ENCODE measurements at regions not wholly inside any gene's neighbourhood (a gene's known extent, or its start where the extent isn't known, plus 50 kb on each side); places are given as distances from the start of the nearest gene placed in this dataset.
"Not testable (repeated sequence)": the region's sequence is repeated elsewhere in the genome, so short reads cannot be mapped to it uniquely, and the experiment has no call there.

- not testable (repeated sequence) for H3K27ac Mint-ChIP-seq; ATAC-seq; DNase-seq (ENCODE audit: low spot score in 2 of 2); H3K9me3 Mint-ChIP-seq
- H3K36me3 Mint-ChIP-seq: peaks cover 9 to 15% of the 10 kb centered on the region in 2 donors
Observed at GRCh38 chr1:228796945-228797344, 61.7 kb downstream of the RHOU start.

- H3K27ac Mint-ChIP-seq: no peak overlapping the region
- no peak for ATAC-seq
- peaks cover 9 to 15% of the 10 kb centered on the region in 2 donors for H3K36me3 Mint-ChIP-seq
- peaks cover 0 to 4% of the 10 kb centered on the region in 2 donors for H3K9me3 Mint-ChIP-seq
- no peak for DNase-seq (ENCODE audit: low spot score in 2 of 2)
Observed at GRCh38 chr1:228798035-228798434, 62.8 kb downstream of the RHOU start.

- no peak overlapping the region for H3K27ac Mint-ChIP-seq
- no peak for ATAC-seq
Observed at GRCh38 chr1:228798548-228798947, 63.3 kb downstream of the RHOU start.

GRCh38 chr1:228799924-228800323, 64.6 kb downstream of the RHOU start:
- peaks cover 14 to 15% of the 10 kb centered on the region in 2 donors for H3K36me3 Mint-ChIP-seq
- peaks cover 0 to 4% of the 10 kb centered on the region in 2 donors for H3K9me3 Mint-ChIP-seq
- ATAC-seq: no peak
- DNase-seq (ENCODE audit: low spot score in 2 of 2): no peak
- H3K27ac Mint-ChIP-seq: no peak overlapping the region

More at GRCh38 chr1:228798548-228798947, 63.3 kb downstream of the RHOU start:
- peaks cover 9 to 15% of the 10 kb centered on the region in 2 donors for H3K36me3 Mint-ChIP-seq
- DNase-seq (ENCODE audit: low spot score in 2 of 2): no peak
- H3K9me3 Mint-ChIP-seq: peaks cover 0 to 4% of the 10 kb centered on the region in 2 donors

- ATAC-seq (no peak), DNase-seq (ENCODE audit: low spot score in 2 of 2) (no peak)
- Mint-ChIP-seq H3K36me3 (peaks cover 14 to 15% of the 10 kb centered on the region in 2 donors), H3K27ac (no peak overlapping the region), H3K9me3 (peaks cover 0 to 4% of the 10 kb centered on the region in 2 donors)
Observed at GRCh38 chr1:228801068-228801467, 65.8 kb downstream of the RHOU start.

GRCh38 chr1:228802386-228803220, 67.3 kb downstream of the RHOU start:
- DNase-seq (ENCODE audit: low spot score in 2 of 2): no peak
- H3K36me3 Mint-ChIP-seq: peaks cover 6 to 17% of the 10 kb centered on the region in 2 donors
- ATAC-seq: no peak
- peaks cover 0 to 4% of the 10 kb centered on the region in 2 donors for H3K9me3 Mint-ChIP-seq
- H3K27ac Mint-ChIP-seq: peak overlapping the region in 1 of 2 donors; percentile 47

GRCh38 chr1:228803421-228803820, 68.1 kb downstream of the RHOU start:
- DNase-seq (ENCODE audit: low spot score in 2 of 2) (no peak), ATAC-seq (no peak)
- Mint-ChIP-seq H3K36me3 (peaks cover 5 to 13% of the 10 kb centered on the region in 2 donors), H3K27ac (peak overlapping the region in 1 of 2 donors; percentile 47), H3K9me3 (peaks cover 0 to 4% of the 10 kb centered on the region in 2 donors)

- Mint-ChIP-seq H3K36me3 (peaks cover 8 to 13% of the 10 kb centered on the region in 2 donors), H3K9me3 (peaks cover 0 to 9% of the 10 kb centered on the region in 2 donors), H3K27ac (peak overlapping the region; percentile 90 to 98)
- DNase-seq (ENCODE audit: low spot score in 2 of 2) (no peak), ATAC-seq (no peak)
Observed at GRCh38 chr1:228804173-228804572, 68.9 kb downstream of the RHOU start.

- ATAC-seq: peak; percentile 80 to 87
- Mint-ChIP-seq H3K27ac (peak overlapping the region; percentile 90 to 98), H3K36me3 (peaks cover 9 to 14% of the 10 kb centered on the region in 2 donors), H3K9me3 (peaks cover 0 to 10% of the 10 kb centered on the region in 2 donors)
- peak; percentile 53 to 64 for DNase-seq (ENCODE audit: low spot score in 2 of 2)
Observed at GRCh38 chr1:228804640-228805413, 69.5 kb downstream of the RHOU start.

- ATAC-seq (no peak), DNase-seq (ENCODE audit: low spot score in 2 of 2) (no peak)
- peaks cover 5 to 21% of the 10 kb centered on the region in 2 donors for H3K36me3 Mint-ChIP-seq
- peaks cover 0 to 12% of the 10 kb centered on the region in 2 donors for H3K9me3 Mint-ChIP-seq
- no peak overlapping the region for H3K27ac Mint-ChIP-seq
Observed at GRCh38 chr1:228807904-228808605, 72.8 kb downstream of the RHOU start.

- peaks cover 0 to 12% of the 10 kb centered on the region in 2 donors for H3K9me3 Mint-ChIP-seq
- peak overlapping the region; percentile 85 to 91 for H3K27ac Mint-ChIP-seq
- DNase-seq (ENCODE audit: low spot score in 2 of 2) (no peak), ATAC-seq (peak; percentile 66 to 78)
- peaks cover 5 to 15% of the 10 kb centered on the region in 2 donors for H3K36me3 Mint-ChIP-seq
Observed at GRCh38 chr1:228809621-228810394, 74.5 kb downstream of the RHOU start.

- Mint-ChIP-seq H3K27ac (peak overlapping the region; percentile 85 to 91), H3K9me3 (peaks cover 0 to 12% of the 10 kb centered on the region in 2 donors), H3K36me3 (peaks cover 5 to 15% of the 10 kb centered on the region in 2 donors)
- no peak for ATAC-seq
- no peak for DNase-seq (ENCODE audit: low spot score in 2 of 2)
Observed at GRCh38 chr1:228810395-228810758, 75.1 kb downstream of the RHOU start.

GRCh38 chr1:228810878-228811711, 75.8 kb downstream of the RHOU start:
- H3K27ac Mint-ChIP-seq: peak overlapping the region; percentile 39 to 91
- peaks cover 0 to 12% of the 10 kb centered on the region in 2 donors for H3K9me3 Mint-ChIP-seq
- DNase-seq (ENCODE audit: low spot score in 2 of 2): no peak
- peaks cover 5 to 15% of the 10 kb centered on the region in 2 donors for H3K36me3 Mint-ChIP-seq
- no peak for ATAC-seq

- no peak for ATAC-seq
- peaks cover under 1 to 15% of the 10 kb centered on the region in 2 donors for H3K36me3 Mint-ChIP-seq
- no peak for DNase-seq (ENCODE audit: low spot score in 2 of 2)
- H3K9me3 Mint-ChIP-seq: peaks cover 0 to 12% of the 10 kb centered on the region in 2 donors
- peak overlapping the region in 1 of 2 donors; percentile 51 for H3K27ac Mint-ChIP-seq
Observed at GRCh38 chr1:228811712-228812305, 76.5 kb downstream of the RHOU start.

- H3K9me3 Mint-ChIP-seq: peaks cover 0 to 12% of the 10 kb centered on the region in 2 donors
- ATAC-seq (no peak), DNase-seq (ENCODE audit: low spot score in 2 of 2) (no peak)
- no peak overlapping the region for H3K27ac Mint-ChIP-seq
- H3K36me3 Mint-ChIP-seq: peaks cover 0 to 15% of the 10 kb centered on the region in 2 donors
Observed at GRCh38 chr1:228812961-228813360, 77.7 kb downstream of the RHOU start.

Measured in activated naive CD4-positive, alpha-beta T cell treated with anti-CD3 and anti-CD28 coated beads, Interleukin-2, amount 50 U/mL, for 72 hours (primary cell).